ENCODE measurements at regions not wholly inside any gene's neighbourhood (a gene's known extent, or its start where the extent isn't known, plus 50 kb on each side); places are given as distances from the start of the nearest gene placed in this dataset.

- Mint-ChIP-seq H3K4me3 (no peak overlapping the region), H3K9me3 (peaks cover 9 to 54% (median 24%) of the 10 kb centered on the region in 6 donors), H3K36me3 (no peaks in the 10 kb centered on the region), H3K27me3 (ENCODE audit: low read depth in 3 of 3) (peaks cover 0 to 4% (median 2%) of the 10 kb centered on the region in 3 donors), H3K4me1 (no peaks in the 10 kb centered on the region), H3K27ac (no peak overlapping the region)
- DNase-seq, result no peak
These were observed 2305.1 kb upstream of the AGA start for GRCh38 chr4:179747218-179747910.

DNA sequence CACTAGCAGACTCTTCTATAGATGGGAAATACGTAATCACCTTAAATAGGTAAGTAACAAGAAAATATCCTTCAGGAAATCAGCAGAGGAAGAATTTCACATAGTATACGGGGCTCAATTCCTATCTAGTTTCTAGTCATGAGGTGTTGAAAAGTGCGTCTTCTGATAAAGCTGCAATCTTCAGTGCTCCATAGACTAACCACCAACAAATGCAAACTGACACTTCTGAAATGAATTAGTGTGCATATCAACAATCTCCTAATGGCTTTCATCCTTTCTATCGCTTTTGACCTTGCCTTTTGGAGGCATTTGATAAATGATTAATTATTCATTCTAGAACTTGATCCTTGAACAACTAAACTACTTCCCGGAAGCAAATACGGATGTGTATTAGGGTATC lies 2306.6 kb upstream of the AGA start:
- no peak for DNase-seq
- Mint-ChIP-seq H3K36me3 (no peaks in the 10 kb centered on the region), H3K27me3 (ENCODE audit: low read depth in 3 of 3) (peaks cover 0 to 4% (median 2%) of the 10 kb centered on the region in 3 donors), H3K4me3 (no peak overlapping the region), H3K9me3 (peaks cover 10 to 60% (median 24%) of the 10 kb centered on the region in 6 donors), H3K27ac (no peak overlapping the region), H3K4me1 (no peaks in the 10 kb centered on the region)

- H3K4me1 Mint-ChIP-seq, result no peaks in the 10 kb centered on the region
- peaks cover 10 to 56% (median 23%) of the 10 kb centered on the region in 6 donors for H3K9me3 Mint-ChIP-seq
- H3K27ac Mint-ChIP-seq, result no peak overlapping the region
- no peak overlapping the region for H3K4me3 Mint-ChIP-seq
- no peaks in the 10 kb centered on the region for H3K36me3 Mint-ChIP-seq
- H3K27me3 Mint-ChIP-seq (ENCODE audit: low read depth in 3 of 3), result peaks cover 0 to 4% (median 2%) of the 10 kb centered on the region in 3 donors
- DNase-seq, result no peak
These were observed 2308.1 kb upstream of the AGA start for GRCh38 chr4:179750374-179750773.

DNA sequence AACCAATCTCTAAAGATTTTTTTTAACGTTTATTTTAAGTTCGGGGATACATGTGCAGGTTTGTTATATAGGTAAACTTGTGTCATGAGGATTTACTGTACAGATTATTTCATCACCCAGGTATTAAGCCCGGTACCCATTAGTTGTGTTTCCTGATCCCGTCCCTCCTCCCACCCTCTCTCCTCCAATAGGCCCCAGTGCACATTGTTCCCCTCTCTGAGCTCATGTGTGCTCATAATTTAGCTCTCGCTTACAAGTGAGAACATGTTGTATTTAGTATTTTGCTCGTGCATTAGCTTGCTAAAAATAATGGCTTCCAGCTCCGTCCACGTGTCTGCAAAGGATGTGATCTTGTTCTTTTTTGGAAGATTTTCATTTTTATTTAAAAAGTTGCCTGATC lies 2309.4 kb upstream of the AGA start:
- Mint-ChIP-seq H3K4me1 (no peaks in the 10 kb centered on the region), H3K36me3 (no peaks in the 10 kb centered on the region), H3K4me3 (no peak overlapping the region), H3K9me3 (peaks cover 10 to 52% (median 17%) of the 10 kb centered on the region in 6 donors), H3K27ac (no peak overlapping the region), H3K27me3 (ENCODE audit: low read depth in 3 of 3) (peaks cover 0 to 2% (median 0%) of the 10 kb centered on the region in 3 donors)
- DNase-seq, result no peak

DNA sequence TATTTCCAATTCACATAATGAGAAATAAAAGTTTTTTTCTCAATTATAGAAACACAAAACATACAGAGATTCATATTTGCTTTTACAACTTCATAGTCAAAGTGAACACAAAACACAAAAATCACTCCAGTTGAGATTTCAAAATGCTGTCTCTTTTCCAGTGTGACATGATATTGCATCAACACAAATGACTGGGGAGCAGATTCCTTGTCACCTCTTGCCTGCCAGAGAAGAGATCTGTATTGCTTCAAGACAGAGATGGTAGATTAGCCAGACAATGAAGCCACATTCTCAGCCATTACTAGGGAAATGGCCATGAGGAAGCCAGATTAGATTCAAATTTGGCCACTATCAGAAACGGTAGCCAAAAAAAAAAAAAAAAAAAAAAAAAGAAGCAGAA lies 2313.1 kb upstream of the AGA start:
- peaks cover 6 to 33% (median 11%) of the 10 kb centered on the region in 6 donors for H3K9me3 Mint-ChIP-seq
- DNase-seq, result no peak
- H3K4me1 Mint-ChIP-seq, result no peaks in the 10 kb centered on the region
- no peaks in the 10 kb centered on the region for H3K36me3 Mint-ChIP-seq
- no peak overlapping the region for H3K4me3 Mint-ChIP-seq
- H3K27me3 Mint-ChIP-seq (ENCODE audit: low read depth in 3 of 3), result no peaks in the 10 kb centered on the region
- H3K27ac Mint-ChIP-seq, result no peak overlapping the region

- peaks cover 2 to 27% (median 12%) of the 10 kb centered on the region in 6 donors for H3K9me3 Mint-ChIP-seq
- H3K36me3 Mint-ChIP-seq, result no peaks in the 10 kb centered on the region
- H3K27ac Mint-ChIP-seq, result no peak overlapping the region
- H3K4me3 Mint-ChIP-seq, result no peak overlapping the region
- no peaks in the 10 kb centered on the region for H3K27me3 Mint-ChIP-seq (ENCODE audit: low read depth in 3 of 3)
- no peak for DNase-seq
- H3K4me1 Mint-ChIP-seq, result no peaks in the 10 kb centered on the region
These were observed 2315.4 kb upstream of the AGA start for GRCh38 chr4:179757641-179758040.

- DNase-seq, result no peak
- Mint-ChIP-seq H3K27ac (no peak overlapping the region), H3K4me3 (no peak overlapping the region), H3K27me3 (ENCODE audit: low read depth in 3 of 3) (peaks cover 0 to 2% (median 0%) of the 10 kb centered on the region in 3 donors), H3K9me3 (peaks cover 12 to 55% (median 22%) of the 10 kb centered on the region in 6 donors), H3K36me3 (peaks cover 0 to 3% (median 0%) of the 10 kb centered on the region in 3 donors), H3K4me1 (no peaks in the 10 kb centered on the region)
These were observed 2320.6 kb upstream of the AGA start for GRCh38 chr4:179762840-179763239.

DNA sequence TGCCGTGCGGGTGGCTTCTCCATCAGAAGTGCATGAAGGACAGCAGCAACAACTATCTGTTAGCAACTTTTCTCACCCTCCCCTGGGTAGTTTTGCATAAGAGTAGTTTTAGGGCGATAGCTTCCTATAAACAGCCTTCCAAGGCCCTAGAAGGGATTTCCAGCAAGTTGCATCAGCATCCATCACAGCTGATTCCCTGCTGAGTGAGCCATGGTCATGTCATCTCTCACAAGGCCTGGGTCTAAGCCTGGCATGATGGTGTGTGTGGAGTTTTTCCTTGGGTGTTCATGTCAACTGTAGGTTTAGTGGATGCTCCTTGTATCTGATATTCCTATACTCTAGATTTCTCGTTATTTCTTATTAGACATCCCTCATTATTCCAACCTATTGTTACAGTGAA lies 2324.7 kb upstream of the AGA start:
- Mint-ChIP-seq H3K4me3 (no peak overlapping the region), H3K4me1 (no peaks in the 10 kb centered on the region), H3K27ac (no peak overlapping the region), H3K36me3 (peaks cover 0 to 3% (median 0%) of the 10 kb centered on the region in 3 donors), H3K27me3 (ENCODE audit: low read depth in 3 of 3) (peaks cover 0 to 2% (median 0%) of the 10 kb centered on the region in 3 donors), H3K9me3 (peaks cover 13 to 64% (median 27%) of the 10 kb centered on the region in 6 donors)
- DNase-seq, result no peak

- Mint-ChIP-seq H3K27me3 (ENCODE audit: low read depth in 3 of 3) (no peaks in the 10 kb centered on the region), H3K4me3 (no peak overlapping the region), H3K9me3 (peaks cover 13 to 55% (median 20%) of the 10 kb centered on the region in 6 donors), H3K4me1 (no peaks in the 10 kb centered on the region), H3K36me3 (peaks cover 0 to 3% (median 0%) of the 10 kb centered on the region in 3 donors), H3K27ac (no peak overlapping the region)
- DNase-seq, result no peak
These were observed 2326.8 kb upstream of the AGA start for GRCh38 chr4:179768996-179769395.

DNA sequence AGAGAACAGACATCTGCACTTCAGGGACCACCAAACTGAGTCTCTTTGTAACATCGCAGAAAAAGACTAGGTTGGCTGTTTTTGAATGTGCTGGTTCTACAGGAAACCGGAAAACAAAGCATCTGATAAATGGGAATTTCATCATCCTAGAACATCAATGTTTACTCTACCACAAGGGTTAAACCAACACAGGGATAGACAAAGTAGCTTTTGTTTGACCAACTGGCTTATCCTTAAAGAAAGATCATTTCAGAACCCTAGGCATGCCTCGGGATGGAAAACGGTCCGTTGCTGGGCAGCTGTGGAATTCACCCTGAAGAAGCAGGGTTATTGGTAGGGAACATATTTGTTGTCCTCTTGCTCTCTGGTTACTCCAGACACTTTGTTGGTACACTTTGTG lies 2355.5 kb upstream of the AGA start:
- Mint-ChIP-seq H3K4me1 (no peaks in the 10 kb centered on the region), H3K9me3 (peaks cover 4 to 53% (median 18%) of the 10 kb centered on the region in 6 donors), H3K27me3 (ENCODE audit: low read depth in 3 of 3) (peaks cover 0 to 2% (median 0%) of the 10 kb centered on the region in 3 donors), H3K27ac (no peak overlapping the region), H3K4me3 (no peak overlapping the region), H3K36me3 (no peaks in the 10 kb centered on the region)
- DNase-seq, result no peak

DNA sequence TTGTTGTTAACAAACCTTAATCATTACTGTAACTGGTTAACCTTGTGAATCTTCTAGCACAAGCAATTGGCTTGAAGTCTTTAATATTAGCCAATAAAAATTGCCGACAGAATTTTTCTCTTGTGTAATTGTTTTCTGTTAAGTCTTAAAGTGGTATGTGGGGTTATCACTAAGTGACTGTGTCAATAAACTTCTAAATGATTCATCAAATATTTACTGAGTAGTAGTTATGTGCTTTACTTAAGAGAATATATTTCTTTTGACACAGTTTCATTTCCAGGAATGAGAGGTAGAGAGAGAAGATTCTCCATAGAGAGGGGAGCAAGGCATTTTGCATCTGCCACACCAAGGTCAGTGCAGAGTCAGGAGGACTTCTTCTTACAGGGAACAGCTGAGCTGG lies 2361.6 kb upstream of the AGA start:
- Mint-ChIP-seq H3K4me1 (no peaks in the 10 kb centered on the region), H3K4me3 (no peak overlapping the region), H3K36me3 (peaks cover 0 to 6% (median 0%) of the 10 kb centered on the region in 3 donors), H3K27me3 (ENCODE audit: low read depth in 3 of 3) (peaks cover 0 to 2% (median 1%) of the 10 kb centered on the region in 3 donors), H3K27ac (no peak overlapping the region), H3K9me3 (peaks cover 7 to 77% (median 26%) of the 10 kb centered on the region in 6 donors)
- no peak for DNase-seq

DNA sequence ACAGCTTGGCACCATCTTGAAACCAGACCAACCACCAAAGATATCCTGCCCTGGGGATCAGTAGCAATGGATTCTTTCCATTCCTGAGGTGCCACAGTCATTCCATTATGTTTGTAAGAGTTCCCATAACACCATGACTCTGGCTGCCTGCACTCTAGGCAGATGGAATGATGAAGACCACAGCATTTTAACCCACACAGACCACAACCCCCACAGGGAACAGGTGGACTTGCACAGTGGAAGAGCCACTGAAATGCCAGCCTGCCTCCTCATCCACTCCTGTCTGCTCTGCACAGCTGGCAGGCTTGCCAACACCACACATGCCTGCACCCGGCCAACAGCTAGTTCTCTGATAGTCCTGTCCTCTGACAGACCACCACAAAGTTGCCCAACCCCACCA lies 2362.2 kb upstream of the AGA start:
- peaks cover 0 to 2% (median 2%) of the 10 kb centered on the region in 3 donors for H3K27me3 Mint-ChIP-seq (ENCODE audit: low read depth in 3 of 3)
- H3K4me3 Mint-ChIP-seq, result no peak overlapping the region
- no peak overlapping the region for H3K27ac Mint-ChIP-seq
- DNase-seq, result no peak
- H3K4me1 Mint-ChIP-seq, result no peaks in the 10 kb centered on the region
- H3K9me3 Mint-ChIP-seq, result peaks cover 8 to 76% (median 26%) of the 10 kb centered on the region in 6 donors
- H3K36me3 Mint-ChIP-seq, result peaks cover 0 to 6% (median 0%) of the 10 kb centered on the region in 3 donors

- no peak for DNase-seq
- no peak overlapping the region for H3K27ac Mint-ChIP-seq
- H3K4me1 Mint-ChIP-seq, result no peaks in the 10 kb centered on the region
- no peaks in the 10 kb centered on the region for H3K27me3 Mint-ChIP-seq (ENCODE audit: low read depth in 3 of 3)
- H3K4me3 Mint-ChIP-seq, result no peak overlapping the region
- H3K36me3 Mint-ChIP-seq, result no peaks in the 10 kb centered on the region
- H3K9me3 Mint-ChIP-seq, result peaks cover 9 to 44% (median 22%) of the 10 kb centered on the region in 6 donors
These were observed 2375.1 kb upstream of the AGA start for GRCh38 chr4:179817317-179817716.

GRCh38 chr4:179823342-179823741 lies 2381.1 kb upstream of the AGA start:
- Mint-ChIP-seq H3K9me3 (peaks cover 9 to 50% (median 18%) of the 10 kb centered on the region in 6 donors), H3K27me3 (ENCODE audit: low read depth in 3 of 3) (peaks cover 0 to 2% (median 0%) of the 10 kb centered on the region in 3 donors), H3K27ac (no peak overlapping the region), H3K4me1 (no peaks in the 10 kb centered on the region), H3K36me3 (peaks cover 0 to 4% (median 0%) of the 10 kb centered on the region in 3 donors), H3K4me3 (no peak overlapping the region)
- no peak for DNase-seq

GRCh38 chr4:179831274-179831673 lies 2389.0 kb upstream of the AGA start:
- Mint-ChIP-seq H3K9me3 (peaks cover 0 to 55% (median 25%) of the 10 kb centered on the region in 6 donors), H3K4me3 (no peak overlapping the region), H3K4me1 (no peaks in the 10 kb centered on the region), H3K27me3 (ENCODE audit: low read depth in 3 of 3) (peaks cover 0 to 2% (median 0%) of the 10 kb centered on the region in 3 donors), H3K27ac (no peak overlapping the region), H3K36me3 (no peaks in the 10 kb centered on the region)
- DNase-seq, result no peak

All from immature natural killer cell (primary cell).